K562 (cell line): ENCODE measurements at regions not wholly inside any gene's neighbourhood (a gene's known extent, or its start where the extent isn't known, plus 50 kb on each side); places are given as distances from the start of the nearest gene placed in this dataset.

ENCODE experiments used
- ETV1 ChIP-seq: fragments of 450-650 bp; conservative IDR thresholded peaks from 2 replicates; pipeline ENCODE4 v1.6.1; 2016; ENCODE audit warnings: missing genetic modification characterization, control low read depth, low read depth, missing compliant biosample characterization
- FOXA3 ChIP-seq, 2 experiments: fragments of 450-650 bp in 1 of 2; sonication (generic) in 1 of 2; formaldehyde crosslinking; IDR thresholded peaks in 1 of 2; conservative IDR thresholded peaks in 1 of 2; 2 replicates each; pipeline versions ENCODE4 v1.4.0 to v1.8.0; 2020 to 2022; ENCODE audit warnings: mild to moderate bottlenecking in 2 of 2, missing genetic modification reagents in 1 of 2
- GABPB1 ChIP-seq: sonication (generic); formaldehyde crosslinking; IDR thresholded peaks from 2 replicates; pipeline ENCODE4 v1.8.0; 2022; ENCODE audit warnings: mild to moderate bottlenecking, missing genetic modification reagents
- GTF2A2 ChIP-seq: IDR thresholded peaks from 2 replicates; pipeline ENCODE4 v1.6.1; 2016; ENCODE audit warnings: mild to moderate bottlenecking, missing genetic modification characterization, missing compliant biosample characterization
- HDGF ChIP-seq: fragments of 450-650 bp; IDR thresholded peaks from 2 replicates; pipeline ENCODE4 v1.6.1; 2016
- LCOR ChIP-seq: sonication (generic); formaldehyde crosslinking; IDR thresholded peaks from 2 replicates; pipeline ENCODE4 v1.8.0; 2022; ENCODE audit warnings: mild to moderate bottlenecking, missing genetic modification reagents
- MYBL2 ChIP-seq, 2 experiments: fragments of 450-650 bp in 1 of 2; sonication (generic) in 1 of 2; formaldehyde crosslinking in 1 of 2; IDR thresholded peaks; 2 replicates each; pipeline versions ENCODE4 v1.6.1 to v1.8.1; 2017 to 2022; ENCODE audit warnings: borderline replicate concordance in 1 of 2, inconsistent platforms in 1 of 2, low read depth in 1 of 2, mild to moderate bottlenecking in 1 of 2, missing genetic modification reagents in 1 of 2, moderate library complexity in 1 of 2
- MYC ChIP-seq, 2 experiments: fragments of 250-450 bp in 1 of 2; sonication (Bioruptor Pico) in 1 of 2; IDR thresholded peaks; 2 replicates each; pipeline versions ENCODE4 v1.5.1 to v1.6.1; 2012 to 2021; ENCODE audit warnings: low read depth in 2 of 2, borderline replicate concordance in 1 of 2, improper control_type of control experiment in 1 of 2, low read length in 1 of 2, mild to moderate bottlenecking in 1 of 2, moderate library complexity in 1 of 2
- NEUROD1 ChIP-seq: fragments of 150-350 bp; IDR thresholded peaks from 2 replicates; pipeline ENCODE4 v1.6.1; 2014; ENCODE audit warnings: borderline replicate concordance, low read length, low read depth; ENCODE audit not compliant: partially characterized antibody
- NR3C1 ChIP-seq: sonication (generic); formaldehyde crosslinking; IDR thresholded peaks from 2 replicates; pipeline ENCODE4 v1.8.1; 2022; ENCODE audit warnings: missing genetic modification reagents
- RBM17 ChIP-seq: fragments of 200-400 bp; formaldehyde crosslinking; IDR thresholded peaks from 2 replicates; pipeline ENCODE4 v1.6.1; 2017; ENCODE audit warnings: low read depth, mild to moderate bottlenecking, low read length, borderline replicate concordance
- TBL1XR1 ChIP-seq, 2 experiments: IDR thresholded peaks; 2 replicates each; pipeline ENCODE4 v1.6.1; 2012; ENCODE audit warnings: improper control_type of control experiment in 2 of 2, low read length in 2 of 2, mild to moderate bottlenecking in 1 of 2
- TF ChIP-seq, protein P1 (sequence below): fragments of 450-650 bp; conservative IDR thresholded peaks from 2 replicates; pipeline ENCODE4 v1.6.1; 2016; ENCODE audit warnings: missing genetic modification characterization, low read depth, mild to moderate bottlenecking, control low read depth, missing compliant biosample characterization
- TF ChIP-seq, protein P2 (sequence below): sonication (generic); formaldehyde crosslinking; IDR thresholded peaks from 2 replicates; pipeline ENCODE4 v1.8.0; 2022; ENCODE audit warnings: mild to moderate bottlenecking, missing genetic modification reagents
- TF ChIP-seq, protein P3 (sequence below): fragments of 200-800 bp; sonication (Bioruptor generic); IDR thresholded peaks from 2 replicates; pipeline ENCODE4 v1.6.1; 2016; ENCODE audit warnings: missing genetic modification characterization, missing compliant biosample characterization
- TF ChIP-seq, protein P4 (sequence below), 2 experiments: IDR thresholded peaks; 2 replicates each; pipeline ENCODE4 v1.6.1; 2011; ENCODE audit warnings: borderline replicate concordance in 1 of 2, control low read depth in 1 of 2, low read depth in 1 of 2, low read length in 1 of 2, mild to moderate bottlenecking in 1 of 2, mixed read lengths in 1 of 2, moderate library complexity in 1 of 2; ENCODE audit not compliant: insufficient read depth in 1 of 2, insufficient read length in 1 of 2, poor library complexity in 1 of 2, severe bottlenecking in 1 of 2; ENCODE audit errors: extremely low read depth in 1 of 2

GRCh38 chr5:74286734-74287695 lies 353.5 kb downstream of the ENC1 start (continued):
- TF ChIP-seq MYC (IDR thresholded peaks at IDR 0.05; ENCODE audit: low read depth, low read length) (no peak), MYC (CRISPR knock-in tag; IDR thresholded peaks at IDR 0.05; ENCODE audit: borderline replicate concordance, low read depth) (no peak), GABPB1 (CRISPR knock-in tag) (no peak), HDGF (no peak), RBM17 (no peak), MYBL2 (IDR thresholded peaks at IDR 0.05; ENCODE audit: low read depth) (no peak), MYBL2 (CRISPR knock-in tag; IDR thresholded peaks at IDR 0.05; ENCODE audit: borderline replicate concordance) (no peak), NR3C1 (CRISPR knock-in tag) (0 out of 2 replicates have a peak, but pooled peaks have one; percentile 46), TBL1XR1 (IDR thresholded peaks at IDR 0.05; ENCODE audit: low read length in 2 of 2) (no peak), NEUROD1 (no peak), ETV1 (tag) (no peak), GTF2A2 (tag) (no peak), LCOR (no peak), FOXA3 (CRISPR knock-in tag; conservative IDR thresholded peaks at IDR 0.05 in 1 of 2, IDR thresholded peaks at IDR 0.05 in 1 of 2) (no peak)
- TF ChIP-seq, protein P1, sequence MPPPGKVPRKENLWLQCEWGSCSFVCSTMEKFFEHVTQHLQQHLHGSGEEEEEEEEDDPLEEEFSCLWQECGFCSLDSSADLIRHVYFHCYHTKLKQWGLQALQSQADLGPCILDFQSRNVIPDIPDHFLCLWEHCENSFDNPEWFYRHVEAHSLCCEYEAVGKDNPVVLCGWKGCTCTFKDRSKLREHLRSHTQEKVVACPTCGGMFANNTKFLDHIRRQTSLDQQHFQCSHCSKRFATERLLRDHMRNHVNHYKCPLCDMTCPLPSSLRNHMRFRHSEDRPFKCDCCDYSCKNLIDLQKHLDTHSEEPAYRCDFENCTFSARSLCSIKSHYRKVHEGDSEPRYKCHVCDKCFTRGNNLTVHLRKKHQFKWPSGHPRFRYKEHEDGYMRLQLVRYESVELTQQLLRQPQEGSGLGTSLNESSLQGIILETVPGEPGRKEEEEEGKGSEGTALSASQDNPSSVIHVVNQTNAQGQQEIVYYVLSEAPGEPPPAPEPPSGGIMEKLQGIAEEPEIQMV (tag), result no peak
- TF ChIP-seq, protein P2, sequence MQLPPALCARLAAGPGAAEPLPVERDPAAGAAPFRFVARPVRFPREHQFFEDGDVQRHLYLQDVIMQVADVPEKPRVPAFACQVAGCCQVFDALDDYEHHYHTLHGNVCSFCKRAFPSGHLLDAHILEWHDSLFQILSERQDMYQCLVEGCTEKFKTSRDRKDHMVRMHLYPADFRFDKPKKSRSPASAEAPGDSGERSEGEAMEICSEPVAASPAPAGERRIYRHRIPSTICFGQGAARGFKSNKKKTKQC (CRISPR knock-in tag), result no peak
- TF ChIP-seq, protein P3, sequence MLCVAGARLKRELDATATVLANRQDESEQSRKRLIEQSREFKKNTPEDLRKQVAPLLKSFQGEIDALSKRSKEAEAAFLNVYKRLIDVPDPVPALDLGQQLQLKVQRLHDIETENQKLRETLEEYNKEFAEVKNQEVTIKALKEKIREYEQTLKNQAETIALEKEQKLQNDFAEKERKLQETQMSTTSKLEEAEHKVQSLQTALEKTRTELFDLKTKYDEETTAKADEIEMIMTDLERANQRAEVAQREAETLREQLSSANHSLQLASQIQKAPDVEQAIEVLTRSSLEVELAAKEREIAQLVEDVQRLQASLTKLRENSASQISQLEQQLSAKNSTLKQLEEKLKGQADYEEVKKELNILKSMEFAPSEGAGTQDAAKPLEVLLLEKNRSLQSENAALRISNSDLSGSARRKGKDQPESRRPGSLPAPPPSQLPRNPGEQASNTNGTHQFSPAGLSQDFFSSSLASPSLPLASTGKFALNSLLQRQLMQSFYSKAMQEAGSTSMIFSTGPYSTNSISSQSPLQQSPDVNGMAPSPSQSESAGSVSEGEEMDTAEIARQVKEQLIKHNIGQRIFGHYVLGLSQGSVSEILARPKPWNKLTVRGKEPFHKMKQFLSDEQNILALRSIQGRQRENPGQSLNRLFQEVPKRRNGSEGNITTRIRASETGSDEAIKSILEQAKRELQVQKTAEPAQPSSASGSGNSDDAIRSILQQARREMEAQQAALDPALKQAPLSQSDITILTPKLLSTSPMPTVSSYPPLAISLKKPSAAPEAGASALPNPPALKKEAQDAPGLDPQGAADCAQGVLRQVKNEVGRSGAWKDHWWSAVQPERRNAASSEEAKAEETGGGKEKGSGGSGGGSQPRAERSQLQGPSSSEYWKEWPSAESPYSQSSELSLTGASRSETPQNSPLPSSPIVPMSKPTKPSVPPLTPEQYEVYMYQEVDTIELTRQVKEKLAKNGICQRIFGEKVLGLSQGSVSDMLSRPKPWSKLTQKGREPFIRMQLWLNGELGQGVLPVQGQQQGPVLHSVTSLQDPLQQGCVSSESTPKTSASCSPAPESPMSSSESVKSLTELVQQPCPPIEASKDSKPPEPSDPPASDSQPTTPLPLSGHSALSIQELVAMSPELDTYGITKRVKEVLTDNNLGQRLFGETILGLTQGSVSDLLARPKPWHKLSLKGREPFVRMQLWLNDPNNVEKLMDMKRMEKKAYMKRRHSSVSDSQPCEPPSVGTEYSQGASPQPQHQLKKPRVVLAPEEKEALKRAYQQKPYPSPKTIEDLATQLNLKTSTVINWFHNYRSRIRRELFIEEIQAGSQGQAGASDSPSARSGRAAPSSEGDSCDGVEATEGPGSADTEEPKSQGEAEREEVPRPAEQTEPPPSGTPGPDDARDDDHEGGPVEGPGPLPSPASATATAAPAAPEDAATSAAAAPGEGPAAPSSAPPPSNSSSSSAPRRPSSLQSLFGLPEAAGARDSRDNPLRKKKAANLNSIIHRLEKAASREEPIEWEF, result no peak
- TF ChIP-seq, protein P4, sequence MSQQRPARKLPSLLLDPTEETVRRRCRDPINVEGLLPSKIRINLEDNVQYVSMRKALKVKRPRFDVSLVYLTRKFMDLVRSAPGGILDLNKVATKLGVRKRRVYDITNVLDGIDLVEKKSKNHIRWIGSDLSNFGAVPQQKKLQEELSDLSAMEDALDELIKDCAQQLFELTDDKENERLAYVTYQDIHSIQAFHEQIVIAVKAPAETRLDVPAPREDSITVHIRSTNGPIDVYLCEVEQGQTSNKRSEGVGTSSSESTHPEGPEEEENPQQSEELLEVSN (IDR thresholded peaks at IDR 0.05; ENCODE audit: borderline replicate concordance in 1 of 2, extremely low read depth in 1 of 2, insufficient read depth in 1 of 2, insufficient read length in 1 of 2, low read depth in 1 of 2, low read length in 1 of 2, poor library complexity in 1 of 2, severe bottlenecking in 1 of 2), result no peak
